GM20431 (cell line): ENCODE measurements at regions not wholly inside any gene's neighbourhood (a gene's known extent, or its start where the extent isn't known, plus 50 kb on each side); places are given as distances from the start of the nearest gene placed in this dataset.

Experiments
- in situ Hi-C: fragments of 300-500 bp; cut with MseI, MboI; formaldehyde crosslinking; loops from one replicate; pipeline ENCODE4 v1.15.0; 2020; ENCODE audit warnings: low sequenced_read_pairs; ENCODE audit not compliant: unreplicated experiment

GRCh38 chr19:31629579-31630363 lies 280.5 kb upstream of the TSHZ3 start:
- in situ Hi-C loops, result no loop called here

GRCh38 chr19:31633014-31633413 lies 283.8 kb upstream of the TSHZ3 start:
- in situ Hi-C loops, result no loop called here

GRCh38 chr19:31639306-31639705 lies 290.1 kb upstream of the TSHZ3 start:
- in situ Hi-C loops, result no loop called here

DNA sequence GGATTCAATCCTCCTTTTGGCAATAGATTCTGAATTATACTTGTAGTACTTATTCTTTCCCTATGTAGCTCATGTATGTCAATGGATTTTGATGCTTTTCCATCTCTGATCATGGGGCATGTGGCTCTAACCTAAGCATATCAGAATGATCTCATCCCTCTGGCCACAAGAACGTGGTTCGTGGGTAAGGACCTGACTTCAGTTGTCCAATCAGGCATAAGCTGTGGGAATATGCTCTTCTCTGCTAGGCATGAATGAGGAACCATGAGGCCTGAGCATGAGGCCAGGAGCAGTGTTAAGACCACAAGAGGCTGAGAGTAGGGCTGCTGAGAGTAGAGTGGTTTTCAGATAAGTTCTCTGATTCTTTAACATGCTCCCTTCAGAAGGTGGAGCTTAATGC lies 292.4 kb upstream of the TSHZ3 start:
- in situ Hi-C loops, result no loop called here

DNA sequence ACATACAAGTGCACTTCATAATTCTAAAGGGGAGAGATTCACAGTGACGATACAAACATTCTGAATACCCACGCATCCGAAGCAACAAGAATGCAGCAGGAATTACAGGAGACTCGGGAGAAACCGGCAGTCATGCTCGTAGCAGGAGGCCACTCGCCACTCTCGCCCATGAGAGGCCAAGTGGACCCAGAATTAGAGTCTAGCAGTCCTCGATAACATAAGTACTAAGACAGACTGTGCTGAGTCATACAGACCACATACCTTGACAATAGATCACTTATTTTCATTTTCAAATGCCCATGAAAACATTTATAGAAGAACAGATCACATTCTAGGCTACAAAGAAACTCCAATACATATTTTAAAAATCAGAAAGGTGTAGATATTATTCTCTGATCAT lies 299.1 kb upstream of the TSHZ3 start:
- in situ Hi-C loops, result no loop called here

- in situ Hi-C loops, result no loop called here
These were observed 307.3 kb upstream of the TSHZ3 start for GRCh38 chr19:31656507-31656906.

DNA sequence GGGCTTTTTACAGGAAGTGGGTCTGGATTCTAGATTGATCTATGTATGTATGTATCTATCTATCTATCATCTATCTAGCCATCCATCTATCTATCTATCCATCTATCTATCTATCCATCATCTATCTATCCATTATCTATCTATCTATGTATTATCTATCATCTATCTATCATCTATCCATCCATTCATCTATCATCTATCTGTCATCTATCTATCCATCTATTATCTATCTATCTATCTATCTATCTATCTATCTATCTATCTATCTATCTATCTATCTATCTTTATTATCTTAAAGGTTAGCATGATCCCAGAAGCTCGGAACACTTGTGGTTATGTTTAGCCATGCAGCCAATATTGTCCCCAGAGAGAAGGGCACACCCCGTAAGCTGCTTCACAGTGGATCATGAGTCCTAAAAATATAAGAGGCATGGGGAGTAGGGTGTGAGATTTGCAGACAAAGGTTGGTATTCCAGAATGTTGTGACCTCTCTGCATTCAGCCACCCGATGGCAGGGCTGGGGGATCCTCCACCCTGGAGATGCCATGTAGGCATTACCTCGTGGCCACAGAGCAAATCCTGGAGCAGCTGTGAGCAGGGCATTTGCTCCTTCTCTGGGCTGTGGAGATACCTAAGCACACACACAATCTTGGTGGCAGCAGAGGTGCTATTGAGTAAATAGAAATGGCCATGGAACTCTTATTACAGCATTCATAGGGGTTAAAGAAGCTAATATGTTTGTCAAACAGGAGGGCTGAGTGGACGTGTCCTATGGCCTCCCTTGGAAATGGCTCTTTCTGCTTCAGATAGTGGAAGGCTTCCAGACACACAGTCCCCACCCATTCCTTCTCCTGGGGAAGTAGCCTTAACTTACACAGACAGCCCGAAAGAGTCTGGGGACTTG lies 310.0 kb upstream of the TSHZ3 start:
- in situ Hi-C loops, result no loop called here

- in situ Hi-C loops, result no loop called here
These were observed 310.6 kb upstream of the TSHZ3 start for GRCh38 chr19:31659897-31660210.

DNA sequence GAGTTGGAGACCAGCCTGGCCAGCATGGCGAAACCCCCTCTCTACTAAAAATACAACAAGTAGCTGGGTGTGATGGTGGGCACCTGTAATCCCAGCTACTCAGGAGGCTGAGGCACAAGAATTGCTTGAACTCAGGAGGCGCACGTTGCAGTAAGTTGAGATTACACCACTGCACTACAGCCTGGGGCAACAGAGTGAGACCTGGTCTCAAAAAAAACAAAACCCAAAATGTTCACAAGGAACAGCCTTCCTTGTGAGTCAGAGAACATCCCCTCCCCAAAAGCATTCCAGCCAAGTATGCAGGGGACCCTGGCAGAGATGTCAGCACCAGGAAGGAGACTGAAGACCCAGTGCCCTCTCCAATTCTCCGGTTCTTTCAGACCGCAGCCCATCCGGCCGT lies 314.9 kb upstream of the TSHZ3 start:
- in situ Hi-C loops, result no loop called here

GRCh38 chr19:31664997-31665396 lies 315.8 kb upstream of the TSHZ3 start:
- in situ Hi-C loops, result no loop called here

- in situ Hi-C loops, result no loop called here
These were observed 316.9 kb upstream of the TSHZ3 start for GRCh38 chr19:31666126-31666525.

- in situ Hi-C loops, result no loop called here
These were observed 317.9 kb upstream of the TSHZ3 start for GRCh38 chr19:31667106-31667505.

- in situ Hi-C loops, result no loop called here
These were observed 319.7 kb upstream of the TSHZ3 start for GRCh38 chr19:31668921-31669320.

DNA sequence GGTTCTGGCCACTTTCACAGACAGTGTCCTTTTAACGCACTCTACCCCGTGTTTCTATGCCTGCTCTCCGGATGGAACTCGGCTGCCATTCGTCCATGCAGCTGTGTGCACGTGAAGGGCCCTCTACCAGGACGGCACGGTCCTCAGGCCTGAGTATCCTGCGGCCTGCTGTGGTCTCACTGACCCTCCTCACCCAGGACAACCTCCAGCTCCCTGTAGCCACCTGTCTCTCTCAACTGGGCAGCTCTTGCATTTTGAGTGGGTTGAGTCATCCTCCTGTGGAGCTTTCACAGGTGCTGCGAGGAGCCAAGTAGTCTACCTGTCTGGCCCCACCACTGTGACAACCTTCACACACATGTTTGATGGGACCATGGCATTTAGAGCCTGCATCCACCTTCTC lies 321.7 kb upstream of the TSHZ3 start:
- in situ Hi-C loops, result no loop called here

DNA sequence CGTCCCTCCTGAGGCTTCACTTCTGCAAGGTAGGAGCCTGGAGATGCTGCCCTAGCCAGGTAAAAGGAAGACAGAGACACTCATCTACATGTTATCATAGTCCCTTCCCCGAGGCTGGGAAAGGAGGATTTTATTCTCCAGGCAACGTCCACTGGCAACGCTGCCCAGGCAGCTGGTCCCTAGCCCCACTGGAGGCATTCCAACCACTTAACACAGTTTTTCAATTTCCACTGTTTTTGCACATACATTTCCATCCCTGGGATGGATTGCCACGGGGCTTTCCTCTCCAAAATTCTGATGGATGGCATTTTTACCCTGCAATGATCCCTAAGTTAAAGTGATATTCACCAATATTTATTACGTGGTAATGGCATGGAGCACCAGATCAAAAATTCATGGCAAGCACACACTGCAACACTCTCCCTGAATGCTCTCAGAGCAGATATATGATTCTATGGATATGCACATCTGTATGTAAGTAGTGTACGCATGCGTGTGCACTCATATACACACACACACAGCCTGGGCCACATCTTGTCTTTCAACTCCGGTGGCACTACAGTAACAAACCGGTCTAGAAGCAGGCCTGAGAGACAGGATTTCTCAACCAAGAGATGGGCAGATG lies 322.3 kb upstream of the TSHZ3 start:
- in situ Hi-C loops, result no loop called here

DNA sequence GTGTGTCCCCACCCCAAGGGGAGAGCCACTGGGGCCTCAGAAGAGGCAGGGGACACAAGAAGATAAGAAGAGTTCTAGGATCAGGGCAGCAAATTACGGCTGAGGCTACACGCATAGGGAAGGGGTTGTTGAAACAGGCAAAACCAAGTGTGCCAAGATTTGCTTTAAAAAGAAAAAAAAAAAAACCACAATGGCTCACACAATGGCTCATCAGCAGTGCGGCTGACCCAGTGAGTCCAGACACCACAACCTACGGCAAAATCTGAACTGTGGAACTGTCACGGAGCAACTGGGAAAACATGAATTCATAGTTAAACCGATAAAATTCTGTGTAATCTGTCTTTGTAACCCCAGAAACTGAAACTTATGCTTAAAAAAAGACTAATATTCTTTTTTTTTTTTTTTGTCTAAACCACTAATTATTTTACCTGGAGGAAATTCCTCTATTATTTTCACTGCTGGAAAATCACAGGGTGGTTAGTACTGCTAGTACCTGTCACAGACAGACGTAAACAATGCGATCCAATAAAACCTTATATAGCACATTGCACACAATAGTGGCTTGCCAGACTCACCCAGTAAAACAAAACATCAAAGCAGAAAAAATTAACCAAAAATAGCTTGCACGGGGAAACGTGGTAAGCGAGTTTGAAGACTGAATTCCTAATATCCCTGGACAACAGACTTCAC lies 325.4 kb upstream of the TSHZ3 start:
- in situ Hi-C loops, result no loop called here

GRCh38 chr19:31675193-31675913 lies 326.1 kb upstream of the TSHZ3 start:
- in situ Hi-C loops, result no loop called here

DNA sequence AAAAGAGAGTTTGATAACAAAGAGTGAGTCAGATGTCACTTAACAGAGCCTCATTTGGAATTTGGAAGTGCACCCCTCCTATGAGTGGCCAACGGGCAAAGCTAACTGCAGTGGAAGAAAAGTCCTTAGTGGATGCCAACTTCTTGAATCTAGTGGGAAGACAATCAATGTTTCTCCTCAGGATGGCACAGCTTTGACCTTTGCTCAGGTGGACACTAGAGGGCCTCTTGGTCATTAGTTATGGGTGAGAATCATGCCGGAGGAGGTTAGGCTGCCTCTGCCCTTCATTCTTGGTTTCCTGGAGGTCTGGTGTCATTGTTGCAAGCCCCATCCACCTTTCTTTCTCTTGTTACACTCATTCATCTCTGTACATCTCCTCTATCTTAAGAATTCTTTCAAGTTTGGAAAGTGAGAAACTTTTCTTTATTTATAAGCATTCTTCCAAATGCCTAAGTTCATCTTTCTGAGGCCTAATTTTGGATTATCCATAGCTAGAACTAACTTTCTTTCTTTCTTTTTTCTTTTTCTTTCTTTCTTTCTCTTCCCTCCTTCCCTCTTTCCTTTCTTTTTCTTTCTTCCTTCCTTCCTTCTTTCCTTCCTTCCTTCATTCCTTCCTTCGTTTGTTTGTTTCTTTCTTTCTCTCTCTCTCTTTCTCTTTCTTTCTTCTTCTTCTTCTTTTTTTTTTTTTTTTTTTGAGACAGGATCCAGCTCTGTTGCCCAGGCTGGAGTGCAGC lies 327.2 kb upstream of the TSHZ3 start:
- in situ Hi-C loops, result no loop called here

GRCh38 chr19:31678421-31678820 lies 329.2 kb upstream of the TSHZ3 start:
- in situ Hi-C loops, result no loop called here
